SK-N-SH (cell line): ENCODE measurements at regions not wholly inside any gene's neighbourhood (a gene's known extent, or its start where the extent isn't known, plus 50 kb on each side); places are given as distances from the start of the nearest gene placed in this dataset.

Source experiments
- CTCF ChIA-PET: fragments of 300-600, 350-600 bp; formaldehyde crosslinking; extraction: SDS; loops from one replicate; lab custom pipeline; 2021; lab: Yijun Ruan, JAX
- POLR2A ChIA-PET: fragments of 350-600 bp; sonication (Branson Sonifier 250); formaldehyde crosslinking; extraction: SDS; loops from one replicate; lab custom pipeline; 2020; ENCODE audit warnings: antibody characterized with exemption, inconsistent platforms; lab: Yijun Ruan, JAX
- DNase-seq: peaks from one replicate; pipeline ENCODE4 v3.0.0; 2012
- H2AFZ ChIP-seq: fragments of 200-600 bp; sonication (generic); 2 replicates; pipeline ENCODE4 v1.8.1; 2016; ENCODE audit warnings: antibody characterized with exemption, mild to moderate bottlenecking, low read depth
- H3F3A ChIP-seq: fragments of 200-600 bp; sonication (generic); replicated peaks from 2 replicates; pipeline ENCODE3; 2016; ENCODE audit warnings: antibody characterized with exemption, mild to moderate bottlenecking; ENCODE audit not compliant: insufficient read depth
- H3K27ac ChIP-seq, 2 experiments: fragments of 200-500 bp in 1 of 2; fragments of 200-600 bp in 1 of 2; sonication (Bioruptor generic) in 1 of 2; sonication (generic), shearing (Covaris generic) in 1 of 2; 2 replicates each; pipeline versions ENCODE4 v1.5.1 to v1.6.1; 2014 to 2016; ENCODE audit warnings: low read depth in 2 of 2, inconsistent platforms in 1 of 2, low read length in 1 of 2, mild to moderate bottlenecking in 1 of 2, mixed read lengths in 1 of 2
- H3K27me3 ChIP-seq: fragments of 200-600 bp; sonication (generic), shearing (Covaris generic); 2 replicates; pipeline ENCODE4 v1.6.1; 2016; ENCODE audit warnings: mixed run types; ENCODE audit not compliant: insufficient read depth
- H3K36me3 ChIP-seq, 2 experiments: fragments of 200-500 bp in 1 of 2; fragments of 200-600 bp in 1 of 2; sonication (Bioruptor generic) in 1 of 2; sonication (generic) in 1 of 2; replicated peaks in 1 of 2; 2 replicates each; pipeline versions ENCODE3 to v1.5.1; 2014 to 2016; ENCODE audit warnings: low read length in 1 of 2, mild to moderate bottlenecking in 1 of 2; ENCODE audit not compliant: insufficient read depth in 2 of 2, control insufficient read depth in 1 of 2
- H3K4me1 ChIP-seq, 2 experiments: fragments of 200-500 bp in 1 of 2; fragments of 200-600 bp in 1 of 2; sonication (Bioruptor generic) in 1 of 2; sonication (generic), shearing (Covaris generic) in 1 of 2; 2 replicates each; pipeline versions ENCODE4 v1.5.1 to v1.6.1; 2014 to 2016; ENCODE audit warnings: low read depth in 1 of 2, low read length in 1 of 2, mixed run types in 1 of 2; ENCODE audit not compliant: insufficient read depth in 2 of 2, control insufficient read depth in 1 of 2
- H3K4me2 ChIP-seq: fragments of 200-600 bp; sonication (generic), shearing (Covaris generic); 2 replicates; pipeline ENCODE4 v1.6.1; 2017; ENCODE audit warnings: mixed run types
- H3K4me3 ChIP-seq, 2 experiments: fragments of 200-500 bp in 1 of 2; fragments of 200-600 bp in 1 of 2; sonication (Bioruptor generic) in 1 of 2; sonication (generic), shearing (Covaris generic) in 1 of 2; 2 replicates each; pipeline versions ENCODE4 v1.5.1 to v1.8.1; 2014 to 2016; ENCODE audit warnings: low read depth in 2 of 2, inconsistent platforms in 1 of 2, low read length in 1 of 2, mild to moderate bottlenecking in 1 of 2, mixed read lengths in 1 of 2, moderate library complexity in 1 of 2
- H3K79me2 ChIP-seq: fragments of 200-600 bp; sonication (generic); 2 replicates; pipeline ENCODE4 v1.8.1; 2017; ENCODE audit warnings: mild to moderate bottlenecking; ENCODE audit not compliant: insufficient read depth
- H3K9ac ChIP-seq: fragments of 200-600 bp; sonication (generic); 2 replicates; pipeline ENCODE4 v1.6.1; 2017; ENCODE audit warnings: mixed run types
- H3K9me2 ChIP-seq: fragments of 200-600 bp; sonication (generic); 2 replicates; pipeline ENCODE4 v1.6.1; 2017; ENCODE audit warnings: mixed run types
- H3K9me3 ChIP-seq: fragments of 200-600 bp; sonication (generic); 2 replicates; pipeline ENCODE4 v1.6.1; 2017; ENCODE audit warnings: mixed run types, mild to moderate bottlenecking, moderate library complexity
- H4K20me1 ChIP-seq: fragments of 200-600 bp; sonication (generic); 2 replicates; pipeline ENCODE4 v1.6.1; 2017; ENCODE audit warnings: mild to moderate bottlenecking, mixed run types; ENCODE audit not compliant: insufficient read depth
- CHD2 ChIP-seq: fragments of 150-350 bp; IDR thresholded peaks from 2 replicates; pipeline ENCODE4 v1.6.1; 2018; ENCODE audit warnings: low read length; ENCODE audit not compliant: partially characterized antibody
- FOSL2 ChIP-seq: IDR thresholded peaks from 2 replicates; pipeline ENCODE4 v1.4.0; 2012; ENCODE audit warnings: low read depth, mild to moderate bottlenecking, moderate library complexity, borderline replicate concordance
- FOXJ3 ChIP-seq: sonication (generic); formaldehyde crosslinking; IDR thresholded peaks from 2 replicates; pipeline ENCODE4 v1.5.1; 2020; ENCODE audit warnings: mild to moderate bottlenecking, missing genetic modification reagents
- FOXM1 ChIP-seq: IDR thresholded peaks from 2 replicates; pipeline ENCODE4 v1.4.0; 2012; ENCODE audit warnings: low read depth, mild to moderate bottlenecking
- IRF3 ChIP-seq: fragments of 150-350 bp; IDR thresholded peaks from 2 replicates; pipeline ENCODE4 v1.6.1; 2016; ENCODE audit warnings: mild to moderate bottlenecking, low read depth, low read length
- MEF2A ChIP-seq: IDR thresholded peaks from 2 replicates; pipeline ENCODE4 v1.4.0; 2012; ENCODE audit warnings: low read depth, borderline replicate concordance
- MXI1 ChIP-seq: IDR thresholded peaks from 2 replicates; pipeline ENCODE4 v1.6.1; 2012; ENCODE audit warnings: mild to moderate bottlenecking, low read depth, low read length, improper control_type of control experiment
- NFIC ChIP-seq: IDR thresholded peaks from 2 replicates; pipeline ENCODE4 v1.4.0; 2012; ENCODE audit warnings: borderline replicate concordance
- NRF1 ChIP-seq: IDR thresholded peaks from 2 replicates; pipeline ENCODE4 v1.6.1; 2012; ENCODE audit warnings: low read depth, mild to moderate bottlenecking, low read length
- POLR2AphosphoS5 ChIP-seq: IDR thresholded peaks from 2 replicates; pipeline ENCODE4 v1.6.1; 2012; ENCODE audit warnings: low read depth, low read length
- SIN3A ChIP-seq: IDR thresholded peaks from 2 replicates; pipeline ENCODE4 v1.6.1; 2012; ENCODE audit warnings: low read depth, mild to moderate bottlenecking, low read length, moderate library complexity, borderline replicate concordance
- TAF1 ChIP-seq: IDR thresholded peaks from 2 replicates; pipeline ENCODE4 v1.6.1; 2012; ENCODE audit warnings: low read depth, mild to moderate bottlenecking, low read length, moderate library complexity, borderline replicate concordance
- TCF12 ChIP-seq: IDR thresholded peaks from 2 replicates; pipeline ENCODE4 v1.4.0; 2012
- USF1 ChIP-seq: IDR thresholded peaks from 2 replicates; pipeline ENCODE4 v1.4.0; 2012; ENCODE audit warnings: low read depth, borderline replicate concordance
- WGBS: methylation state at CpG from one replicate; pipeline ENCODE4 v1.1.6; 2017; ENCODE audit warnings: low lambda C conversion rate; 5-methylcytosine and 5-hydroxymethylcytosine counted together
- TF ChIP-seq, protein P1 (sequence below): IDR thresholded peaks from 2 replicates; pipeline ENCODE4 v1.6.1; 2012; ENCODE audit warnings: mild to moderate bottlenecking, low read depth, low read length, moderate library complexity
- TF ChIP-seq, protein P2 (sequence below): IDR thresholded peaks from 2 replicates; pipeline ENCODE4 v1.4.0; 2012; ENCODE audit warnings: low read depth

DNA sequence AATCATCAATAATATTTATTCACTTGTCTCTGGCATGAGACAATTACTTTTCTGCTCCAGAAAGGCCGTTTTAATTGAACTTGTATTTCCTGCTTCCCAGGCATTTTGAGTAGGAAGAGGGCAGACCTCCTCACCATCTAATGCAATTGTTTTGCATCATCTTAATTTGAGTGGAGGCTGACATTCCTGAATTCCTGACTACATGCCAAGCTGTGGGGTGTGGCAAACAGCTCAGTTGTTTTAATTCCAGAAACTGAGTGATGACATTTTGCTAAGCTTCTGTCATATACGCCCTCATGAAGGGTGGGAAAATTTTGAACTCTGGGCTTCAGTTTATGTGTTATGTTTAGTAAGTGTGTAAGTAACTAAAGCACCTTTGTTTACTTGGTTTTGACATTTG is 125.4 kb upstream of the USP25 start:
- no peak for DNase-seq
- Histone ChIP-seq H3K27me3 (no peaks in the 10 kb centered on the region), H3K9ac (no peak overlapping the region), H3K4me1 (no peaks in the 10 kb centered on the region), H3K79me2 (no peaks in the 10 kb centered on the region), H2AFZ (no peak overlapping the region), H3K27ac (no peak overlapping the region), H3K4me2 (no peak overlapping the region), H3K9me2 (no peaks in the 10 kb centered on the region), H3K36me3 (no peaks in the 10 kb centered on the region), H3K9me3 (no peaks in the 10 kb centered on the region), H3K4me3 (no peak overlapping the region), H3F3A (no peaks in the 10 kb centered on the region), H4K20me1 (no peaks in the 10 kb centered on the region)
- CTCF ChIA-PET, result no interaction called here
- POLR2A ChIA-PET, result no interaction called here
- WGBS, result 32% methylated on average over 2 of the region's 2 CpGs
- TF ChIP-seq TAF1 (no peak), NFIC (no peak), IRF3 (no peak), FOXM1 (no peak), POLR2AphosphoS5 (no peak), MXI1 (no peak), TCF12 (no peak), MEF2A (no peak), CHD2 (no peak), SIN3A (no peak), NRF1 (no peak), USF1 (no peak), FOSL2 (no peak), FOXJ3 (CRISPR knock-in tag) (no peak)
- TF ChIP-seq, protein P1, sequence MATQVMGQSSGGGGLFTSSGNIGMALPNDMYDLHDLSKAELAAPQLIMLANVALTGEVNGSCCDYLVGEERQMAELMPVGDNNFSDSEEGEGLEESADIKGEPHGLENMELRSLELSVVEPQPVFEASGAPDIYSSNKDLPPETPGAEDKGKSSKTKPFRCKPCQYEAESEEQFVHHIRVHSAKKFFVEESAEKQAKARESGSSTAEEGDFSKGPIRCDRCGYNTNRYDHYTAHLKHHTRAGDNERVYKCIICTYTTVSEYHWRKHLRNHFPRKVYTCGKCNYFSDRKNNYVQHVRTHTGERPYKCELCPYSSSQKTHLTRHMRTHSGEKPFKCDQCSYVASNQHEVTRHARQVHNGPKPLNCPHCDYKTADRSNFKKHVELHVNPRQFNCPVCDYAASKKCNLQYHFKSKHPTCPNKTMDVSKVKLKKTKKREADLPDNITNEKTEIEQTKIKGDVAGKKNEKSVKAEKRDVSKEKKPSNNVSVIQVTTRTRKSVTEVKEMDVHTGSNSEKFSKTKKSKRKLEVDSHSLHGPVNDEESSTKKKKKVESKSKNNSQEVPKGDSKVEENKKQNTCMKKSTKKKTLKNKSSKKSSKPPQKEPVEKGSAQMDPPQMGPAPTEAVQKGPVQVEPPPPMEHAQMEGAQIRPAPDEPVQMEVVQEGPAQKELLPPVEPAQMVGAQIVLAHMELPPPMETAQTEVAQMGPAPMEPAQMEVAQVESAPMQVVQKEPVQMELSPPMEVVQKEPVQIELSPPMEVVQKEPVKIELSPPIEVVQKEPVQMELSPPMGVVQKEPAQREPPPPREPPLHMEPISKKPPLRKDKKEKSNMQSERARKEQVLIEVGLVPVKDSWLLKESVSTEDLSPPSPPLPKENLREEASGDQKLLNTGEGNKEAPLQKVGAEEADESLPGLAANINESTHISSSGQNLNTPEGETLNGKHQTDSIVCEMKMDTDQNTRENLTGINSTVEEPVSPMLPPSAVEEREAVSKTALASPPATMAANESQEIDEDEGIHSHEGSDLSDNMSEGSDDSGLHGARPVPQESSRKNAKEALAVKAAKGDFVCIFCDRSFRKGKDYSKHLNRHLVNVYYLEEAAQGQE, result no peak
- TF ChIP-seq, protein P2, sequence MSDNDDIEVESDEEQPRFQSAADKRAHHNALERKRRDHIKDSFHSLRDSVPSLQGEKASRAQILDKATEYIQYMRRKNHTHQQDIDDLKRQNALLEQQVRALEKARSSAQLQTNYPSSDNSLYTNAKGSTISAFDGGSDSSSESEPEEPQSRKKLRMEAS, result no peak
